Neuron (in vitro differentiated cells): ENCODE measurements at regions not wholly inside any gene's neighbourhood (a gene's known extent, or its start where the extent isn't known, plus 50 kb on each side); places are given as distances from the start of the nearest gene placed in this dataset.

ENCODE experiments used
- H2AFZ ChIP-seq: one replicate; pipeline ENCODE4 v1.6.1; 2013; ENCODE audit warnings: low read depth, mild to moderate bottlenecking, inconsistent platforms, low read length, moderate library complexity
- H3K27me3 ChIP-seq: one replicate; pipeline ENCODE4 v1.6.1; 2013; ENCODE audit warnings: low read length; ENCODE audit not compliant: insufficient read depth
- H3K36me3 ChIP-seq: one replicate; pipeline ENCODE4 v1.6.1; 2013; ENCODE audit warnings: low read length; ENCODE audit not compliant: insufficient read depth
- H3K4me1 ChIP-seq: one replicate; pipeline ENCODE4 v1.6.1; 2013; ENCODE audit warnings: low read length; ENCODE audit not compliant: insufficient read depth
- H3K4me3 ChIP-seq: 2 replicates; pipeline ENCODE4 v1.5.1; 2013; ENCODE audit warnings: mild to moderate bottlenecking, low read length, moderate library complexity
- H3K9me3 ChIP-seq: one replicate; pipeline ENCODE4 v1.6.1; 2013; ENCODE audit warnings: low read length

DNA sequence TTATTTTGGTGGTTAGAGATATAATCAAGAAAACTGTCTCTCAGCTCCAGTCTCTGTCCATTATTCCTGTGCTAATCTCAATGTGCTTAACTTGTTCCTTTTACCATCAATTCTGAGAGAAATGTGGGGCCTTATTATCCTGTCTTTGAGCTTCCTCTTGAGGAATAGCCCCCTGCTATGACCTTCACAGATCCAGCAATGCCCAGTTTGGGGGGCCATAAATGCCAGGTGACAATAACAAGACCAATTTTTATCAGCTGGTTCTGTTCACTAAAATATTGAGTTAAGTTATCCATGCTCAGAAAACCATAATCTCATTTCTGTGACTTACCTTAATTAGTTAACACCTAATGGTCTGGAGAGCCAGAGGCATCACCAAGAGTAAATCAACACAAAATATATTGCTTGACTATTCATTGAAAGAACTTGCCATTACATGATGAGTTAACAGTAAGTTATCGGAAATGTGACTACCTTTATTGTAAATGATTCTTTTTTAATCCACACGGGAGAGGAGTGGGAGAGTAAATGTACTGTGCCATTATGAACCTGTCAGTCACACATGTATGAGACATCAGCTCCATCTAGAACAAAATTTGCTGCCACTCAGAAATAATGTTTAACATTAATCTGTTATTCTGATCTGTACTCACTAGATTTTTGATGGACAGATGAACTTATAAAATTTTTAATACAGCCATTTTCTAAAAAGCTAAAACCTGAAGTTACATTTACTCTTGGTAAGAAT, 149.7 kb downstream of the ID4 start:
- no peak overlapping the region for H3K4me3 ChIP-seq
- peaks cover 6% of the 10 kb centered on the region for H3K27me3 ChIP-seq
- no peaks in the 10 kb centered on the region for H3K36me3 ChIP-seq
- no peaks in the 10 kb centered on the region for H3K4me1 ChIP-seq
- H3K9me3 ChIP-seq = no peaks in the 10 kb centered on the region
- H2AFZ ChIP-seq = no peak overlapping the region

DNA sequence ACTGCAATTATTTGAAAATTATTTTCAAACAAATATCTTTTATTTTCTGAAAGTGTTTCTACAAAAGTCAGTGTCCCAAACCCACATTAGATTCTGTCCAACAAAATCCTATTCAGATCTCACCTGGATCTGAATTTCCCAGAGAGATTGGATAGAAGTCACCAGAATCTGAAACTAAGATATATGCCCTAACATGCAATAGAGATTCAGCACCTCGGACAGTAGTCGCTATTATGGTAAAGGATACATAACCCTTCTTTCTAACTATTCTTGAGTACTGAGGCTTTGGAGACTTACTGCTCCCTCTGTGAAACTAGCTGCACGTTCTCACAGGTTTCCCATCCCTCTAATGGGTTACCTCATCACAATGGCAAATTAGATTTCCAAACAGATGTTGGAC, 151.4 kb downstream of the ID4 start:
- no peaks in the 10 kb centered on the region for H3K9me3 ChIP-seq
- no peaks in the 10 kb centered on the region for H3K4me1 ChIP-seq
- H2AFZ ChIP-seq = no peak overlapping the region
- H3K27me3 ChIP-seq = peaks cover 15% of the 10 kb centered on the region
- no peak overlapping the region for H3K4me3 ChIP-seq
- H3K36me3 ChIP-seq = no peaks in the 10 kb centered on the region

DNA sequence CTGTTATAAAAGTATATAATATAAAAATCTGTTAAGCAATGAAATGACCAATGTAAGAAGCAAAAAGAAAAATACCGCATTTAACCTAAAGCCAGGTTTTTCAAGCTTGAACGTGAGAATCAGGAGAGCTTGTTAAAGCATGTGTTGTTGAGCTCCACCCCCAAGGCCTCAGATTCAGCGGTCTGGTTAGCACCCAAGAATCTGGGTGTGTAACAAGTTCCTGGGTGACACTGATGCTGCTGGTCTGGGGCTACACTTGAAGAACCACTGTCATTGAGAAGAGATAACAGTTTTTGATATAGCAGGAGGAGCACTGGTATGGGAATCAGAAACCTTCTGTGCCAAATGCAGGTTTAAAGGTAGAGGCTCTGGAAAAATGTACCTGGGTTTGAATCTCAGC, 154.0 kb downstream of the ID4 start:
- no peaks in the 10 kb centered on the region for H3K36me3 ChIP-seq
- no peak overlapping the region for H3K4me3 ChIP-seq
- no peaks in the 10 kb centered on the region for H3K9me3 ChIP-seq
- H3K27me3 ChIP-seq = peaks cover 24% of the 10 kb centered on the region
- H3K4me1 ChIP-seq = no peaks in the 10 kb centered on the region
- no peak overlapping the region for H2AFZ ChIP-seq

DNA sequence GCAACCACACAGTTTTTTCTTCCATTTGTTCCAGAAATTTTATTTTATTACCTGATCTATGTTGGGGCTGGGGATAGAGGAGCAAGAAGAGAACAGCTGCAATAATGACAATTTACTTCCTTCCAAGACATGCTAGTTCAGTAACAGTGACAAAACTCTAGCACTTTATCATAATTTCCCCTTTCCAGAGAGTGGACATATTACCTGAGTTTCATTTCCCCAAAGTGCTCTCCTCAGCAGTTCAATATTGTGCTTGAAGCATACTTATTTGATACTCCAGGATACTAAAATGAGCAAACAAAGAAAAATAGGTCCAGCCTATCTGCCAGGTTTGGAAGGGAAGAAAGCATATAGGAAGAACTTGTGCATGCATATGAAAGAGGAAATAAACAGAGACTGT, 157.7 kb downstream of the ID4 start:
- Histone ChIP-seq H3K4me3 (no peak overlapping the region), H3K9me3 (no peaks in the 10 kb centered on the region)

DNA sequence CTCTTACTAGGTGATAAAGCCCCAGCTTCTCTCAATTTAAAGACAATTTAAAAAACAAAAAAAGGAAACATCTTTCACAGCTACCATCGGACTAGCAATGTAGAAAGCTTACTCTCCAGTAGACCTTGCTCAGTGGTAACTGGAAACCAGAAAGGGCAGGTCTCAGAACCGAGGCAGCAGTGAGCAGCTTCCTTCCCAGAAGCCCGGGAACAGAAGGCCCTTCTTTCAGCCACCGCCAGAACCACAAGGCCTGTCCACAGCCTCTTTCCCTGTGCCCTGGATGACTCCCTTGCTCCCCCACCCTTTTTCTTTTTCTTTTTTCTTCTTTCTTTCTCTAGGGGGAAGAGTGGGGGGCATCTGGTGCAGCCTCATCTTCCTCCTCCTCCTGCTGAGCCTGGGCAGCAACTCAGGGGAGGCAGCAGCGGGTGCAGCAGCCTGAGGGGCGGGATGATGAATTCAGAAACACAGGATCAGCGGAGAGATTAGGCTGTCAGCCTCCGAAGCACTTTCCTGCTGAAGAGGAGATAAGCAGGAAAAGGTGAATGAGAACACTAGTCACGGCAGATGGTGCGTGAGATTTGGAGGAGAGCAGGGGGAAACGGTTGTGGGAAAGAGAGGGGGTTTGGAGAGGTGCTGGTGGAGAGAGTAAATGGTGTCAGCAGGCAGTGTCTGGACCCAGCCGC, 158.5 kb downstream of the ID4 start:
- Histone ChIP-seq H3K4me3 (no peak overlapping the region), H3K4me1 (no peaks in the 10 kb centered on the region), H3K36me3 (no peaks in the 10 kb centered on the region), H2AFZ (no peak overlapping the region), H3K27me3 (peaks cover 25% of the 10 kb centered on the region), H3K9me3 (no peaks in the 10 kb centered on the region)

More for the DNA sequence above, 157.7 kb downstream of the ID4 start:
- Histone ChIP-seq H3K36me3 (no peaks in the 10 kb centered on the region), H3K27me3 (peaks cover 25% of the 10 kb centered on the region), H2AFZ (no peak overlapping the region), H3K4me1 (no peaks in the 10 kb centered on the region)

DNA sequence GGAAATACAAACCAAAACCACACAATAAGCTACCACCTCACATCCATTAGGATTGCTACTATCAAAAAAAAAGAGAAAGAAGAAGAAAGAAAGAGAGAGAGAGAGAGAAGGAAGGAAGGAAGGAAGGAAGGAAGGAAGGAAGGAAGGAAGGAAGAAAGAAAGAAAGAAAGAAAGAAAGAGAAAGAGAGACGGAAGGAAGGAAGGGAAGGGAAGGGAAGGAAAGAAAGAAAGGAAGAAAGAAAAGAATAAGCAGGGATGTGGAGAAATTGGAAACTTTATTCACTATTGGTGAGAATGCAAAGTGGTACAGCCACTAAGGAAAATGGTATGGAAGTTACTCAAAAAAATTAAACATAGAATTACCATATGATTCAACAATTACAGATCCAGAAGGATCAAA, 159.9 kb downstream of the ID4 start:
- Histone ChIP-seq H3K27me3 (peaks cover 24% of the 10 kb centered on the region), H3K4me1 (no peaks in the 10 kb centered on the region), H3K9me3 (no peaks in the 10 kb centered on the region), H3K36me3 (no peaks in the 10 kb centered on the region), H2AFZ (no peak overlapping the region), H3K4me3 (no peak overlapping the region)

DNA sequence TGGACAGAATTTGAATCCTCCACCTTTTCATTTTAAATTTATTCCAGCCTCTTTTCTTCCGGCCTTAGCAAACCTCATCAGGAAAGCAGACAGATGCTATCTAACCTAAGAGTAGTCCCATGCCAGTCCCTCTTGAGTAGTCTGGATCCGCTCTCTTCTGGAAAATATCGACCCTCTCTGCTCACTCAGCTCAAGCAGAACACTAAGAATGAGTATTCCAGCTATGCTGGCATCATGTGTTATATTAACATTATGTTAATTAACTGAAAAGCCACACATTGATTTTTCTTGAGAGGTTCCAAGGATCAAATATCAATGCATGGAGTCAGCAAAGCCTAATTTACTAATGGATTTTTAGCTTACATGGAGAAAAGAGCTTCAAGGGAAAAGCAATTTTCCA, 161.4 kb downstream of the ID4 start:
- Histone ChIP-seq H3K36me3 (no peaks in the 10 kb centered on the region), H3K4me3 (no peak overlapping the region), H3K9me3 (no peaks in the 10 kb centered on the region), H2AFZ (no peak overlapping the region), H3K27me3 (peaks cover 15% of the 10 kb centered on the region), H3K4me1 (no peaks in the 10 kb centered on the region)

DNA sequence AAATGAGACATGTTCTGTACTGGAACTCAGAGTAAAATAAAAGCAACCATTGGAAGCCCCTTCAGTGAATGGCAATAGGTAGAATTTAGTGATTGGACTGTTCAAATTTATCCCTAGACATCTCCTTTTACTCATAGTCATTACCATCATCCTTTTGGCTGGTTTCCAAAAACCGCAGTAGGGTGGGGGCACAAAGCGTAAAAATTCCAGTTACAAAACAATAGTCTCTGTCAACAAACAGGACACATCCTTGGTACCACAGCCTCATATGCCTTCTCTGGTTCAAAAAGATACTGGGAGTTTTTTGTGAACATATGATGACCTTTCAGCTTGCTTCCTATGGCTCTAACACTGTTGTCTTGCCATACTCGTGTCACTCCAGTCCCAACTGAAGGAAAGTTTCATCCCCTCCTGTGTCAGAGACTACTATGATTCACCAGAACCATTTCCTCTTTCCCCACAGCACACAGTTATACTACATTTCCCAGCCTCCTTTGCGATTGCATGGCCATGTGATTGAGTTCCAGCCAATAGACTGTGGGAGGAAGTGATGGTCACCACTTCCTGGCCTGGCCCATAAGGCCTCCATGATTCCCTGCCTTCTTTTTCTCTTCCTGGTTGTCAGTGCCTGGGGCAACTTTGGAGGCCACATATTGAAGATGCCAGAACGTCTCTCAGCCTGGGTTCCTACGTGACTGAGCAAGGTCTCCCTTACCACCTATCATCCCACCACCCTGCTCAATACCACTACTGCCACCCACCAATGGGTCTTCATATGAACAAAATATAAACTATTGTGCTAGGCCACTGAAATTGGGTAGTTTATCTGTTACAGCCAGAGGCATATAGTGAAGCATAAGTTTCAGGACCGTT, 162.4 kb downstream of the ID4 start:
- H3K4me1 ChIP-seq = no peaks in the 10 kb centered on the region
- no peak overlapping the region for H2AFZ ChIP-seq
- no peaks in the 10 kb centered on the region for H3K36me3 ChIP-seq
- H3K4me3 ChIP-seq = peak overlapping the region; percentile 26
- no peaks in the 10 kb centered on the region for H3K9me3 ChIP-seq
- peaks cover 12% of the 10 kb centered on the region for H3K27me3 ChIP-seq

DNA sequence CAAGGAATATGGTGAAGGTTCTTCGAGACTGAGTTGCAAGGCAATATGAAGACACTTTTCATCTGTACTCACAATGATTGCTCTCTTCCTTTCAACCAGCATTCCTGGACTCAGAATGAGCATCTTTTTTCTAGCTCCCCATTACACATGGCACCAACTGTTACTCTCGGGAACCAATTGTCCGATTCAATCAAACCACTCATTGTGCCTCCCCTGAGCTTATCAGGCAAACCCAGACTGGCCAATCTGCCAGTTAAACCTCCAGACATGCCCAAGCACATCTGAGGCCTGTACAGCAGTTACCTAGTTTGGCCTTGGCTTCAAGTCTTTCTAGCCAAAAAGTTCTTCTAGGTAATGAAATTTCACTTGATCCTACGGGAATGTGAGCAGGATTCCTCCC, 164.1 kb downstream of the ID4 start:
- Histone ChIP-seq H2AFZ (no peak overlapping the region), H3K9me3 (no peaks in the 10 kb centered on the region), H3K4me1 (no peaks in the 10 kb centered on the region), H3K36me3 (no peaks in the 10 kb centered on the region), H3K27me3 (peaks cover 5% of the 10 kb centered on the region), H3K4me3 (no peak overlapping the region)

DNA sequence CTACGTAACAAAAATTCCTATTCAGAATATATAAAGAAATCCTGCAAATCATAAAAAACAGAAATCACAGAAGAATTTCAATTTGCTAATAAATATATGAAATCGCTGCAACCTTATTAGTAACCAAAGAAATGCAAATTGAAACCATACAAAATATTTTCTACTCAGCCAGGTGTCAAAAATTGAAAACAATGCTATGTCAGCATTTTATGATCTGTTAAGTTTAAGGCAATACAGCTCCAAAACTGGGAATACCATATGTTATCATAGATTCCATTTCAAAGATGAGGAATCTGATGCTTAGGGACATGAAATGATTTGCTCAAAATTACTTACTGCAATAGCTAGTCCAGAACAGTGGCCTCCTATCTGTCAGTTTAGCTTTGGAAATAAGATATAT, 168.9 kb downstream of the ID4 start:
- H3K27me3 ChIP-seq = peaks cover 2% of the 10 kb centered on the region
- H3K4me1 ChIP-seq = peaks cover 22% of the 10 kb centered on the region
- no peak overlapping the region for H2AFZ ChIP-seq
- H3K9me3 ChIP-seq = no peaks in the 10 kb centered on the region
- H3K4me3 ChIP-seq = no peak overlapping the region
- H3K36me3 ChIP-seq = no peaks in the 10 kb centered on the region

DNA sequence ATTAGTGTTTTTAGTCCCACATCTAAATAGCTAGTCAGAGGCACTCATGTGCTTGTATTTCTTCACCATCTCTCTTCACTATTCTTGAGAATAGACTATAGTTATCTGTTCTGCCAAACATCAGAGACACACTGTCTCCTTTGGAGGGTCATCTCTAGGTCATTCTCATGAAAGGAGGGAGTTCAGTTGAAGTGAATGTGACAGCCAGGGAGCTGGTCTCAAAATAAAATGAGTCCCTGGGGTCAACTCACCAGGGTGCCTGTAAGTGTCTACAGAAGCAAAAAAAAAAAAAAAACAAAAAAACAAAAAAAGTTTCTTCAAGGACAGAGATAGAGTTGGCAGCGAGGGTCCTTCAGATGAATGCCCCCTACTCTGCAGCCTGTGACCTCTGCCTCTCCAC, 171.0 kb downstream of the ID4 start:
- Histone ChIP-seq H3K4me3 (no peak overlapping the region), H3K27me3 (no peaks in the 10 kb centered on the region), H2AFZ (no peak overlapping the region), H3K36me3 (no peaks in the 10 kb centered on the region), H3K4me1 (peaks cover 32% of the 10 kb centered on the region), H3K9me3 (no peaks in the 10 kb centered on the region)

DNA sequence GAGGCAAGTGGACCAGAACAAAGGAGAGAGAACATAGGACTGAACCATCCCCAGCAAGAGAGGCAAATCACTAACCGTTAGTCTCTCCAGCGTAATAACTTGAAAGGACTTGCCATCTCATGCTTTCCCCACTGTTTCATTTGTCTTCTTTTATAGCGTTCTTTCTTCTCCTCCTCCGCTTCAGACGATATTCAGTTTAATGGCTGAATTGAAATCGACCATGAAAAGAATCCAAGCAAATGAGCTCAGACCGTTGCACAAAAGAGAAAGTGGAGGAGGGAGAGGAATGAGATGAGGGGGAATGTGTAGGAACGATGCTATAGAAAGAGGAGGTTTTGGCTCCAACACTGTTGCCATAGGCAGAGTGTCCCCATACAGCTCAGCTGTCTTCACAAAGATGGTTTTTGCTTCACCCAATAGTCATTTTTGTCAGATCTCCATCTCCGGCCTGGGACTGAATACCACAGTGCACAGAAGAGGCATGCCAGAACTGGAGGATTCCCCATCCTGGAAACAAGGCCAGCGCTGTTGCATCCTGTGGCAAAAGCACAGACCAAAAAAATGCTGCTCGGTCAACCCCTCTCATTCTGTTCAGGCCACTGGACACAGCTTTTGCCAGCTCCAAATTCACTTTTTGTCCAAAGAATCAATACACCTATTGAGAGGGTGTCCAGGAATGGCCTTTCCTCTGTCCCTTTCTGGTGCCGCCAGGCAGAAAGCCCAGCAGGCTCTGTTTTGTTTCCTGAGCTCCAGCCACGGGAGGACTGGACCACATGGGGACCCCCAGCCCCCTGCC, 176.1 kb downstream of the ID4 start:
- H2AFZ ChIP-seq = no peak overlapping the region
- H3K36me3 ChIP-seq = no peaks in the 10 kb centered on the region
- H3K9me3 ChIP-seq = no peaks in the 10 kb centered on the region
- peaks cover 29% of the 10 kb centered on the region for H3K4me1 ChIP-seq
- no peak overlapping the region for H3K4me3 ChIP-seq
- no peaks in the 10 kb centered on the region for H3K27me3 ChIP-seq
